Dedifferentiated amniotic fluid mesenchymal stem cell (primary cell): ENCODE measurements at regions not wholly inside any gene's neighbourhood (a gene's known extent, or its start where the extent isn't known, plus 50 kb on each side); places are given as distances from the start of the nearest gene placed in this dataset.

ENCODE experiments used
- DNase-seq: peaks from one replicate; pipeline ENCODE4 v3.0.0-alpha.2; 2016; ENCODE audit errors: extremely low spot score

- DNase-seq = no peak
Observed at GRCh38 chr4:124469981-124470380, 242.6 kb downstream of the ANKRD50 start.

- no peak for DNase-seq
Observed at GRCh38 chr4:124478470-124478869, 234.1 kb downstream of the ANKRD50 start.

GRCh38 chr4:124480061-124480460 lies 232.5 kb downstream of the ANKRD50 start:
- no peak for DNase-seq

DNA sequence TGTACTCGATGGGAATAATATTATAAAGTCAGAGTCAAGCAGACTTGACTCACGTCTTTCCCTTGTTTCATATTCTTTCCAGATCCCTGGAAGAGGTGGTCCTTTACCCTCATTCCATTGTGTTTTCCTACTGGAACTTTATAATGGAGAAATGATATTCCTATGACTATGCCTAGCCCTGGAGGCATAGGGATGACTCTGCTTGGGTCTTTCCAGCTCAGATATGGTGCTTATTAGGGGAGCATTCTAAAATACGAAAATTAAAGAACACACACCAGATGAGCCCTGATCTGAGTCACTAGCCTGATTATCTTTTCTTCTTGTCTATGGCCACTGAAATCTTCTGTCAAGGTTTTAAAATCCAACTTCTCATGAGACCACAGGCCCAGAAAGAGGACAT lies 231.4 kb downstream of the ANKRD50 start:
- no peak for DNase-seq

DNA sequence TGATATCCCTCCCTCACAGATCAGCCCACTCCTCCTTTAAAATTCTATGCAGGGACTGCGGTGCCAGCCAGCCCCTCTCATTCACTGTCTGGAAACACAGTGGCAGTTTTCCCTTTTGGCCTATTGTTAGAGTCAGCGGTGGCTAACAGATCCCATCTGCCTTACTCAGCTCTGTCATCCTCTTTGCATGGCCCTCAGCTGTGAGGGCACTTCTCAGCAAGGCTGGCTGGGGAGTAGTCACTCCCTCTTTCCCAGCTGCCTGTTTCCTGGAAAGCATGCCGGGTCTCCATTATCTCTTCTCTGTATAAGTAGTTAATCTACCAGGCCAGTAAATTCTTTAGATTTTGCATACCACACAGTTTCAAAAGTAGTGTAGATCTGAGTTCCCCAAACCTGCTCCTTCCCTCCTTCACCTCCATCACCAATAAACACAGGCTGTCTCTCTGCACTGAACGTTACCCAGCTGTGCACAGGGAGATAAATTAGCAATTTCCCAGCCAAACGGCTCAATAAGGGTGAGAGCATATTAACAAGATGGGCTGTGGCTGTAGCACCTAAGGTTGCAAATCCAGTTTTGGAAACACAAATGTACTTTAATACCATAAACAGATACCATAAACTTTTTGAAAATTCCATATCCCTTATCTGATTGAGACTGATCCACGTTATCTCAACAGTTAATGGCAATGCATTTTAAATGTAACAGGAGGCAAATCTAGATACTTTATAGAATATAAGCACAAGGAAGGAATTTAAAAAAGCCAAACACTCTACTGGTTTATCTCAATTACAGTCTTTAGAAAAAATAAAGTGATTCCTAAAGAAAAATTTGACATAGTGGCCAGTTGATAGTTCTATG lies 229.3 kb downstream of the ANKRD50 start:
- DNase-seq = no peak

- no peak for DNase-seq
Observed at GRCh38 chr4:124484008-124484407, 228.5 kb downstream of the ANKRD50 start.

GRCh38 chr4:124484940-124485339 lies 227.6 kb downstream of the ANKRD50 start:
- DNase-seq = no peak

- no peak for DNase-seq
Observed at GRCh38 chr4:124486423-124486822, 226.1 kb downstream of the ANKRD50 start.

GRCh38 chr4:124487651-124488050 lies 224.9 kb downstream of the ANKRD50 start:
- no peak for DNase-seq

- no peak for DNase-seq
Observed at GRCh38 chr4:124491361-124492145, 221.0 kb downstream of the ANKRD50 start.

GRCh38 chr4:124499261-124499660 lies 213.3 kb downstream of the ANKRD50 start:
- no peak for DNase-seq

DNA sequence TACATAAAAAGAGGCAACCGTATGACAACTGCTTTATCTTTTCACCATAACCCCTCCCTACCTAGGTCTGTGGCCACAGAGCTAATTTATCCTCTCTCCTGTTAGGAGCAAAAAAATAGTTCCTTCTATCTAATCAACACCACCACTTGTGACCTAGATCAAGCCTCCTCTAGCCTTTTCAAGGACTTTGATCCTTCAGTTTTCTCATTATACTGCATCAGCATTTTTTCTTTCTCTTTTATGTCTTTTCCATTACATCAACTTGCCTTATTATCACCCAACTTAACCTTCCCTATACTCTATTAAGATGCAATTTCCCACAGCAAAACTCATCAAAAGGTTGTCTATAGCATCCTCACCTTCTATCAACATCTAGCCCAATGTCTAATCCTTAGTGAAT lies 211.0 kb downstream of the ANKRD50 start:
- no peak for DNase-seq

DNA sequence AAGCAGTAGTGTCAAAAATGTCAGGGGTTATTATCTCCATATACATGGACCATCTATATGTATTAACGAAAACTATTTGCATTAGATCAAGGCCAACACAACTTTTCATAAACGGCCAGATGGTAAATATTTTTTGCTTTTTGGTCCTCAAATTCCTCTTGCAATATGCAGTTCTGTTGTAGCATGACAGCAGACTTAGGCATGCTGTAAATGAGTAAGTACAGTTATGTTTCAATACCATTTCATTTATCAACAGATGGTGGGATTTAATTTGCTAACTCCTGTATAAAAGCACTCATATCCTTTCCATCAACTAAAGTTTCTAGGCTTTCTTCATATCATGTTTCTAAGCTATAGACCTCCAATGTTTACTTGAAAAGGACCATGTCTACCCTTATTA lies 208.1 kb downstream of the ANKRD50 start:
- peak; percentile 22 for DNase-seq

- DNase-seq = no peak
Observed at GRCh38 chr4:124505211-124505610, 207.3 kb downstream of the ANKRD50 start.

DNA sequence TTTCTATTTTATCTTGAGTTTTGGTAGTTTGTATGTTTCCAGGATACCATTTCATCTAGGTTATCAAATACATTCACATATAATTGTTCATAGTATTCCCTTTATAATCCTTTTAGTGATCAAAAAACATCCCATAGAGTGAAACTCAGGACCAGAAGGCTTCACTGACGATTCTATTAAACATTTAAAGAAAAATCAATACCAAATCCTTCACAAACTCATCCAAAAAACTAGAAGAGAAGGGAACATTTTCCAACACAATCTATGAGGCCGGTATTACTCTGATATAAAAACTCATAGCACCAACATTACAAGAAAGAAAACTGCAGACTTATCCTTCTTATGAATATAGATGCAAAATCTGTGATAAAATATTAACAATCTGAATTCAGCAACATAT lies 203.4 kb downstream of the ANKRD50 start:
- DNase-seq = no peak

DNA sequence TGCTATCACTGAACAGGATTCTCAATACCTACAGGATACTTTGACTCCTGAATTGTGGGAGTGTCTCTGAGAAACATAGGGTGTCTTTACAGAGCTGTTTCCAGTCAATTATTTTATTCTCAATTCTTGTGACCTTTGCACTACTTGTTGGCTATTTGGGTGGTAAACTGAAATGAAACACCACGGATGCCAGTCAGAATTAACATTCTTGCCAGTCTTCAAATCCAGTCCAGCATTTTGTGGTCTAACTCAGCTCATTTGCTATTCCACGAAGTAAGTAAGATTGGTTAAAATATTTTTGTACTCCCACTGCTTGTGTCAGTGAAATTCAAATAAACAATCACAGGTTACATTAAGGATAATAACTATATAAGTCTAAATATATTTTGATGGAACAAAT lies 197.9 kb downstream of the ANKRD50 start:
- no peak for DNase-seq

- no peak for DNase-seq
Observed at GRCh38 chr4:124515591-124515990, 196.9 kb downstream of the ANKRD50 start.

GRCh38 chr4:124519196-124519595 lies 193.3 kb downstream of the ANKRD50 start:
- no peak for DNase-seq

DNA sequence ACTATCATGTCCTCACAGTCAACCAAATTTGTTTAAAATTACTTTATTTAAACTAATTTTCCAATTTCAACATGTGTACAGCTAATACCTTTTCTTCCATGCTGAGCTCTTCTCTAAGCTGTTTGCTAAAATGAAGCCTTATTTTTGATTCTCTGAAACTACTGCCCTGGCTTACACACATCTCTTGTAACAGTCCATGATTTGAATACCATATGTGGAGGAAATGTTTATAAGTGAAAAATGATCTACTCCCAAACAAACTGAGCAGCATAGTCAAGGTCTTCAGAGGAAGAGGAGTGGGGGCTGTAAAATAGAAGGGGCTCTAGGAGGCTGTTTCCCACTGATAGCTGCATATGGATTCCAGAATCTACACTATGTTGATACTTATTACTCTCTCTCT lies 188.7 kb downstream of the ANKRD50 start:
- DNase-seq = no peak

- no peak for DNase-seq
Observed at GRCh38 chr4:124525524-124525923, 187.0 kb downstream of the ANKRD50 start.

DNA sequence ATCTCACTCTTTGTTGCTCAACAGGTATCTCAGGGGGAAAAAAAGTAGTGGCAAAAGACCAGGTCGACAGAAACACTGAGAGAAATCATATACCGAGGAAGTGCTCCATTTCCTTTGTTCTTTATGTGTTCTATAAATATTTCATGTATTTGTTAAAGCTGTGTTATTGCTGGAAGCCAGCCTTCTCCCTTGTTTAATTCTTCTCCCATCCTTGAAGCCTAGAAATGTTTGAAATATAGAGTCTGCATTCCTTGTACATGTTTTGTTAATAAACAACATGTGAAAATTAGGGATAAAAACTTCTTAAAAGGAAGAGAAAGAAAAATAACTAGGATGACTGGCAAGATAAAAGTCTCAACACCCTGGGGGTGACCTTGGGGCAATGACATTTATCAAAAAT lies 186.2 kb downstream of the ANKRD50 start:
- no peak for DNase-seq

- DNase-seq = no peak
Observed at GRCh38 chr4:124526769-124527168, 185.8 kb downstream of the ANKRD50 start.

GRCh38 chr4:124527364-124527763 lies 185.2 kb downstream of the ANKRD50 start:
- no peak for DNase-seq
